ENCODE measurements at regions not wholly inside any gene's neighbourhood (a gene's known extent, or its start where the extent isn't known, plus 50 kb on each side); places are given as distances from the start of the nearest gene placed in this dataset.

- Histone ChIP-seq H3K27ac (ENCODE audit: extremely low read length, insufficient read depth, low read length) (no peak overlapping the region), H3K36me3 (replicated peaks in 1 of 2; ENCODE audit: control insufficient read depth in 1 of 2, insufficient read depth in 2 of 2, low read length in 2 of 2) (no peaks in the 10 kb centered on the region), H3K79me2 (ENCODE audit: insufficient read depth, low read length) (no peaks in the 10 kb centered on the region), H3K4me3 (replicated peaks in 1 of 3; ENCODE audit: insufficient read depth in 1 of 3, low read depth in 2 of 3, low read length in 3 of 3) (no peak overlapping the region), H4K20me1 (ENCODE audit: insufficient read depth, low read length) (no peaks in the 10 kb centered on the region), H3K9ac (ENCODE audit: insufficient read depth, low read depth, low read length) (no peak overlapping the region), H3K27me3 (ENCODE audit: control insufficient read depth in 1 of 2, insufficient read depth in 2 of 2, low read length in 2 of 2) (no peaks in the 10 kb centered on the region), H3K9me3 (ENCODE audit: low read length) (no peaks in the 10 kb centered on the region), H2AFZ (ENCODE audit: low read length) (no peak overlapping the region), H3K4me2 (ENCODE audit: low read depth, low read length) (no peak overlapping the region), H3K4me1 (ENCODE audit: insufficient read depth, low read length) (no peaks in the 10 kb centered on the region)
- ChIA-PET POLR2A (no interaction called here), CTCF (ENCODE audit: low intra/inter-chr PET ratio, low total read pairs) (no interaction called here)
- DNase-seq (ENCODE audit: low spot score) (no peak), FAIRE-seq (no peak), ATAC-seq (no peak)
- TF ChIP-seq ETV5 (CRISPR knock-in tag; IDR thresholded peaks at IDR 0.05; ENCODE audit: borderline replicate concordance), result no peak
- no peak for TF ChIP-seq HMGXB3 (CRISPR knock-in tag; IDR thresholded peaks at IDR 0.05; ENCODE audit: borderline replicate concordance)
- TF ChIP-seq TAF1 (CRISPR knock-in tag; IDR thresholded peaks at IDR 0.05), result no peak
- TF ChIP-seq GZF1 (CRISPR knock-in tag; IDR thresholded peaks at IDR 0.05), result no peak
- no peak for TF ChIP-seq HMG20B (CRISPR knock-in tag; conservative IDR thresholded peaks at IDR 0.05)
- TF ChIP-seq SNAPC5 (CRISPR knock-in tag; IDR thresholded peaks at IDR 0.05; ENCODE audit: borderline replicate concordance), result no peak
- TF ChIP-seq FOXC1 (CRISPR knock-in tag; IDR thresholded peaks at IDR 0.05; ENCODE audit: borderline replicate concordance), result no peak
- WGBS (ENCODE audit: low lambda C conversion rate), result 1% methylated on average over 3 of the region's 3 CpGs
- intact Hi-C loops (cut with micrococcal nuclease; ENCODE audit: unreplicated experiment) (no loop called here), in situ Hi-C loops (cut with HindIII; ENCODE audit: extremely low pct_ligation_motif_present, low pct_unique_long_range_greater_than_20kb) (no loop called here)
- BruUV-seq (replicated peaks), result no TSS peak
These were observed 1113.8 kb upstream of the RBFOX1 start for GRCh38 chr16:6218855-6219254.

Measured in HepG2 (cell line).